GM12878 (cell line): ENCODE measurements at regions not wholly inside any gene's neighbourhood (a gene's known extent, or its start where the extent isn't known, plus 50 kb on each side); places are given as distances from the start of the nearest gene placed in this dataset.
"Not testable (repeated sequence)": the region's sequence is repeated elsewhere in the genome, so short reads cannot be mapped to it uniquely, and the experiment has no call there.

Source experiments
- ATAC-seq: fragments of 200-7000 bp; cut with Tn5 transposase; 3 replicates; pipeline ENCODE4 v1.9.1; 2020; ENCODE audit warnings: mild to moderate bottlenecking, moderate library complexity
- BruUV-seq: library from RNA; stranded (reverse); fragments of 400-500 nt; replicated peaks from 2 replicates; lab custom pipeline; 2021; lab: Mats Ljungman, UMichigan
- CTCF ChIA-PET: fragments of 300-600 bp; sonication (Branson Sonifier 250); formaldehyde crosslinking; extraction: SDS; loops from one replicate; lab custom pipeline; 2021; ENCODE audit warnings: inconsistent platforms; lab: Yijun Ruan, JAX
- POLR2A ChIA-PET: fragments of 350-600 bp; formaldehyde crosslinking; extraction: SDS; loops from one replicate; lab custom pipeline; 2021; ENCODE audit warnings: inconsistent platforms; lab: Charles Lee
- RAD21 ChIA-PET: fragments of 300-600 bp; sonication (Branson Sonifier 250); formaldehyde crosslinking; loops from one replicate; lab custom pipeline; 2023; ENCODE audit warnings: antibody characterized with exemption; ENCODE audit not compliant: unreplicated experiment; lab: Charles Lee
- SMC1A ChIA-PET: fragments of 300-600 bp; sonication (Branson Sonifier 250); formaldehyde crosslinking; loops from one replicate; lab custom pipeline; 2023; ENCODE audit not compliant: unreplicated experiment, uncharacterized antibody; lab: Charles Lee
- DNase-seq: peaks from one replicate; pipeline ENCODE4 v3.0.0-alpha.2; 2011; ENCODE audit warnings: low read depth, low spot score
- FAIRE-seq: peaks from 3 replicates; lab custom pipeline; 2011; peaks lifted over from hg19 to GRCh38; lab: Jason Lieb, UNC
- H2AFZ ChIP-seq: 2 replicates; pipeline ENCODE4 v1.6.0; 2011; ENCODE audit warnings: low read depth, low read length, control low read depth; ENCODE audit not compliant: control insufficient read depth
- H3K27ac ChIP-seq: 2 replicates; pipeline ENCODE4 v1.5.1; 2011; ENCODE audit warnings: control low read depth; ENCODE audit not compliant: control insufficient read depth, insufficient read depth
- H3K27me3 ChIP-seq, 2 experiments: replicated peaks in 1 of 2; 2 replicates each; pipeline versions ENCODE4 v1.6.0 to v1.6.1; 2011; ENCODE audit warnings: low read length in 1 of 2; ENCODE audit not compliant: control insufficient read depth in 2 of 2, insufficient read depth in 2 of 2
- H3K36me3 ChIP-seq, 2 experiments: 2 replicates each; pipeline ENCODE4 v1.5.1; 2011; ENCODE audit warnings: low read length in 1 of 2; ENCODE audit not compliant: control insufficient read depth in 2 of 2, insufficient read depth in 2 of 2
- H3K4me1 ChIP-seq: 2 replicates; pipeline ENCODE4 v1.6.1; 2011; ENCODE audit warnings: mild to moderate bottlenecking, low read length, moderate library complexity, mixed read lengths; ENCODE audit not compliant: control insufficient read depth, insufficient read depth
- H3K4me2 ChIP-seq: 2 replicates; pipeline ENCODE4 v1.6.0; 2011; ENCODE audit warnings: control low read depth; ENCODE audit not compliant: control insufficient read depth, insufficient read depth
- H3K4me3 ChIP-seq: fragments of 200-600 bp; sonication (generic); 2 replicates; pipeline ENCODE4 v1.5.1; 2016
- H3K79me2 ChIP-seq: 2 replicates; pipeline ENCODE4 v1.6.0; 2011; ENCODE audit warnings: low read length; ENCODE audit not compliant: control insufficient read depth, insufficient read depth
- H3K9ac ChIP-seq: 2 replicates; pipeline ENCODE4 v1.8.0; 2011; ENCODE audit warnings: low read length, control low read depth, mixed read lengths; ENCODE audit not compliant: control insufficient read depth, insufficient read depth
- H3K9me3 ChIP-seq: replicated peaks from 3 replicates; pipeline ENCODE4 v1.5.1; 2011; ENCODE audit warnings: mild to moderate bottlenecking, low read length; ENCODE audit not compliant: control insufficient read depth, insufficient read depth
- H4K20me1 ChIP-seq: 2 replicates; pipeline ENCODE4 v1.6.0; 2011; ENCODE audit not compliant: control insufficient read depth, insufficient read depth
- BCLAF1 ChIP-seq: fragments of 450-650 bp; IDR thresholded peaks from 2 replicates; pipeline ENCODE4 v1.6.1; 2017; ENCODE audit warnings: antibody characterized with exemption, mild to moderate bottlenecking, moderate library complexity
- CBX5 ChIP-seq: sonication (generic); IDR thresholded peaks from 2 replicates; pipeline ENCODE4 v1.6.1; 2016; ENCODE audit warnings: low read depth, moderate library complexity, mild to moderate bottlenecking, inconsistent platforms
- RUNX3 ChIP-seq: IDR thresholded peaks from 2 replicates; pipeline ENCODE4 v1.6.1; 2012; ENCODE audit warnings: low read length, inconsistent platforms
- WGBS: methylation state at CpG from one replicate; pipeline ENCODE4 v1.1.6; 2016; ENCODE audit warnings: low lambda C conversion rate; ENCODE audit not compliant: insufficient replicate concordance, insufficient coverage; ENCODE audit errors: missing lambda C conversion rate; 5-methylcytosine and 5-hydroxymethylcytosine counted together
- in situ Hi-C: fragments of 300-500 bp; cut with MboI; formaldehyde crosslinking; loops from 9 replicates; pipeline ENCODE4 v1.14.3; 2018; ENCODE audit warnings: mixed read lengths
- intact Hi-C: fragments of 100-400 bp; cut with micrococcal nuclease; formaldehyde crosslinking; loops from one replicate; pipeline ENCODE4 v1.14.2; 2022; ENCODE audit not compliant: unreplicated experiment

- CTCF ChIA-PET: interaction anchor here (0.8 to 2.9 kb wide), 7 partner anchors 9 to 111 kb away, joined by 3 to 12 read pairs (median 4); no protein-coding TSS in a partner anchor
- Histone ChIP-seq H3K27me3 (no peaks in the 10 kb centered on the region), H4K20me1 (no peaks in the 10 kb centered on the region), H2AFZ (peak overlapping the region; percentile 58), H3K4me1 (no peaks in the 10 kb centered on the region), H3K4me3 (no peak overlapping the region), H3K4me2 (no peak overlapping the region), H3K27ac (no peak overlapping the region), H3K79me2 (no peaks in the 10 kb centered on the region), H3K36me3 (no peaks in the 10 kb centered on the region), H3K9me3 (peaks cover 12% of the 10 kb centered on the region), H3K9ac (no peak overlapping the region)
- intact Hi-C loops (no loop called here), in situ Hi-C loops (no loop called here)
- no peak for DNase-seq
- no TSS peak for BruUV-seq
- POLR2A ChIA-PET: interaction anchor here (1.4 to 1.9 kb wide), 3 partner anchors 9 to 11 kb away, joined by 4 to 6 read pairs (median 6); no protein-coding TSS in a partner anchor
- no peak for FAIRE-seq
- TF ChIP-seq RUNX3: peak; percentile 23; the same call in 1 of the 2 replicates
- TF ChIP-seq BCLAF1: no peak
- RAD21 ChIA-PET: interaction anchor here (1.0 to 2.9 kb wide), 4 partner anchors 10 to 18 kb away, joined by 3 to 7 read pairs (median 5); no protein-coding TSS in a partner anchor
- SMC1A ChIA-PET: interaction anchor here (0.7 to 1.8 kb wide), 9 partner anchors 8 to 66 kb away, joined by 3 to 6 read pairs (median 5); no protein-coding TSS in a partner anchor
- WGBS: 61% methylated on average over 2 of the region's 2 CpGs
- ATAC-seq: peak; percentile 18; the same call in 1 of the 3 replicates
Observed at GRCh38 chr1:101420406-101420805, 183.6 kb downstream of the S1PR1 start.

GRCh38 chr1:101428083-101428482 lies 191.3 kb downstream of the S1PR1 start:
- H3K4me1 ChIP-seq, H3K4me2 ChIP-seq, H3K9ac ChIP-seq, H3K79me2 ChIP-seq, H2AFZ ChIP-seq, H3K27me3 ChIP-seq, DNase-seq, H3K27ac ChIP-seq, H3K36me3 ChIP-seq, ATAC-seq, BruUV-seq, intact Hi-C loops, in situ Hi-C loops, H3K4me3 ChIP-seq, H4K20me1 ChIP-seq, FAIRE-seq: not testable (repeated sequence)
- ChIA-PET CTCF (interaction anchor here (0.7 to 1.5 kb wide), 5 partner anchors 10 to 134 kb away, joined by 3 to 7 read pairs (median 3); no protein-coding TSS in a partner anchor), RAD21 (interaction anchor here (1.2 to 1.6 kb wide), 2 partner anchors 12 to 20 kb away, joined by 3 read pairs; no protein-coding TSS in a partner anchor), SMC1A (interaction anchor here (0.7 to 6.9 kb wide), 7 partner anchors 9 to 137 kb away, joined by 3 to 81 read pairs (median 4); no protein-coding TSS in a partner anchor), POLR2A (interaction anchor here (0.8 to 0.9 kb wide), 2 partner anchors 9 to 21 kb away, joined by 3 to 4 read pairs; no protein-coding TSS in a partner anchor)
- TF ChIP-seq CBX5: 0 out of 2 replicates have a peak, but pooled peaks have one; percentile 69
- WGBS: 88% methylated on average over 1 of the region's 1 CpG
- H3K9me3 ChIP-seq: peaks cover 16% of the 10 kb centered on the region
